Ovary (tissue), 7 donors: ENCODE measurements at regions not wholly inside any gene's neighbourhood (a gene's known extent, or its start where the extent isn't known, plus 50 kb on each side); places are given as distances from the start of the nearest gene placed in this dataset.

Source experiments
- DNase-seq, 5 donors: peaks; one replicate each; pipeline ENCODE4 v3.0.0-alpha.2; 2019 to 2020
- H3K27ac ChIP-seq, 2 donors: fragments of 200-600 bp; one replicate each; pipeline versions ENCODE4 v1.5.1 to v1.8.0; 2019 to 2022
- H3K27me3 ChIP-seq: fragments of 200-600 bp; one replicate; pipeline ENCODE4 v1.8.0; 2022
- H3K36me3 ChIP-seq: fragments of 200-600 bp; sonication (generic); one replicate; pipeline ENCODE4 v1.5.1; 2019
- H3K4me1 ChIP-seq: one replicate; pipeline ENCODE4 v1.8.1; 2013; ENCODE audit warnings: mild to moderate bottlenecking, moderate library complexity; ENCODE audit not compliant: insufficient read depth
- H3K4me3 ChIP-seq: fragments of 200-600 bp; sonication (generic); one replicate; pipeline ENCODE4 v1.5.1; 2017
- H3K9me3 ChIP-seq, 2 donors: fragments of 200-600 bp in 1 of 2; sonication (generic) in 1 of 2; one replicate each; pipeline versions ENCODE4 v1.5.1 to v1.8.1; 2013 to 2019; ENCODE audit warnings: mild to moderate bottlenecking in 1 of 2, moderate library complexity in 1 of 2
- CTCF ChIP-seq, 3 donors: fragments of 450-650 bp in 2 of 3; fragments of 200-600 bp in 1 of 3; IDR thresholded peaks; one replicate each; pipeline versions ENCODE4 v1.5.1 to v1.8.0; 2016 to 2022; ENCODE audit warnings: antibody characterized with exemption in 3 of 3, mild to moderate bottlenecking in 1 of 3
- EP300 ChIP-seq: sonication (generic); formaldehyde crosslinking; IDR thresholded peaks from one replicate; pipeline ENCODE4 v1.6.1; 2017; ENCODE audit warnings: antibody characterized with exemption
- POLR2A ChIP-seq: fragments of 450-650 bp; IDR thresholded peaks from one replicate; pipeline ENCODE4 v1.6.1; 2017; ENCODE audit warnings: antibody characterized with exemption, mild to moderate bottlenecking, moderate library complexity
- WGBS, 3 donors: extraction: QIAGEN DNeasy Blood & Tissue Kit in 1 of 3; methylation state at CpG; one replicate each; pipeline versions ENCODE4 v1.1.5 to v1.1.7; 2013 to 2017; 5-methylcytosine and 5-hydroxymethylcytosine counted together
- intact Hi-C, 4 donors: fragments of 100-400 bp; cut with DNase I; formaldehyde crosslinking; loops; one replicate each; pipeline versions ENCODE4 v1.11.0 to v1.15.1; 2022 to 2023
- donor health status: DM: no; HTN: no; CAD: no; lungs with moderate emphysema.
- donor health status: DM: no; HTN: no; CAD: no.
- donor health status: Bipolar disorder and iron deficiency.
- donor health status: DM: no; HTN: no; CAD: no.
- donor health status: DM: yes; HTN: yes; CAD: no.

GRCh38 chr5:82765765-82766164 is 311.4 kb downstream of the TMEM167A start:
- Histone ChIP-seq H3K4me3 (no peak overlapping the region), H3K27me3 (no peaks in the 10 kb centered on the region), H3K4me1 (no peaks in the 10 kb centered on the region), H3K9me3 (no peaks in the 10 kb centered on the region), H3K27ac (no peak overlapping the region), H3K36me3 (no peaks in the 10 kb centered on the region)
- intact Hi-C loops: no loop called here
- DNase-seq: no peak
- 41 to 62% (median 45%) methylated on average over 3 of the region's 3 CpGs for WGBS, 3 donors
- TF ChIP-seq CTCF (IDR thresholded peaks at IDR 0.05): no peak
- no peak for TF ChIP-seq EP300
- TF ChIP-seq POLR2A: no peak

- H3K4me1 ChIP-seq: no peaks in the 10 kb centered on the region
- peaks cover 0 to 4% of the 10 kb centered on the region in 2 donors for H3K9me3 ChIP-seq
- no peak overlapping the region for H3K4me3 ChIP-seq
- H3K27me3 ChIP-seq: no peaks in the 10 kb centered on the region
- intact Hi-C loops: no loop called here
- TF ChIP-seq EP300: no peak
- no peak for TF ChIP-seq POLR2A
- 89 to 93% (median 91%) methylated on average over 10 of the region's 10 CpGs for WGBS, 3 donors
- H3K36me3 ChIP-seq: no peaks in the 10 kb centered on the region
- H3K27ac ChIP-seq: no peak overlapping the region
- DNase-seq: no peak
Observed at GRCh38 chr5:82760856-82761255, 316.3 kb downstream of the TMEM167A start.

GRCh38 chr5:82758881-82759280 is 318.3 kb downstream of the TMEM167A start:
- 58 to 72% (median 68%) methylated on average over 3 of the region's 3 CpGs for WGBS, 3 donors

GRCh38 chr5:82754759-82755158 is 322.4 kb downstream of the TMEM167A start:
- no peak for DNase-seq
- WGBS, 3 donors: 93 to 96% (median 96%) methylated on average over 3 of the region's 3 CpGs
- intact Hi-C loops: no loop called here
- Histone ChIP-seq H3K36me3 (no peaks in the 10 kb centered on the region), H3K9me3 (no peaks in the 10 kb centered on the region), H3K4me3 (no peak overlapping the region), H3K27ac (no peak overlapping the region), H3K4me1 (no peaks in the 10 kb centered on the region), H3K27me3 (no peaks in the 10 kb centered on the region)
- TF ChIP-seq EP300: no peak
- no peak for TF ChIP-seq CTCF (IDR thresholded peaks at IDR 0.05)
- no peak for TF ChIP-seq POLR2A

More at GRCh38 chr5:82758881-82759280, 318.3 kb downstream of the TMEM167A start:
- intact Hi-C loops: no loop called here
- Histone ChIP-seq H3K4me3 (no peak overlapping the region), H3K27me3 (no peaks in the 10 kb centered on the region), H3K27ac (no peak overlapping the region), H3K36me3 (no peaks in the 10 kb centered on the region), H3K9me3 (peaks cover 0 to 4% of the 10 kb centered on the region in 2 donors), H3K4me1 (no peaks in the 10 kb centered on the region)
- DNase-seq: no peak
- no peak for TF ChIP-seq EP300
- TF ChIP-seq CTCF (IDR thresholded peaks at IDR 0.05): no peak
- no peak for TF ChIP-seq POLR2A

GRCh38 chr5:82754036-82754746 is 323.0 kb downstream of the TMEM167A start:
- intact Hi-C loops: no loop called here
- Histone ChIP-seq H3K27ac (no peak overlapping the region), H3K9me3 (no peaks in the 10 kb centered on the region), H3K4me1 (no peaks in the 10 kb centered on the region), H3K36me3 (no peaks in the 10 kb centered on the region), H3K4me3 (no peak overlapping the region), H3K27me3 (no peaks in the 10 kb centered on the region)
- TF ChIP-seq POLR2A: no peak
- TF ChIP-seq EP300: no peak
- TF ChIP-seq CTCF (IDR thresholded peaks at IDR 0.05): no peak
- WGBS, 3 donors: 17 to 27% (median 17%) methylated on average over 3 of the region's 3 CpGs
- no peak for DNase-seq
